A549 (cell line): ENCODE measurements at regions not wholly inside any gene's neighbourhood (a gene's known extent, or its start where the extent isn't known, plus 50 kb on each side); places are given as distances from the start of the nearest gene placed in this dataset.

Source experiments
- ATAC-seq, 2 experiments: fragments of 200-7000 bp in 1 of 2; fragments of >200 bp in 1 of 2; cut with Nextera tagmentation in 1 of 2; cut with Tn5 transposase in 1 of 2; 3 replicates each; pipeline versions ENCODE4 v1.8.0 to v1.9.1; 2018 to 2020; ENCODE audit warnings: mild to moderate bottlenecking in 1 of 2, moderate library complexity in 1 of 2
- CTCF ChIA-PET: fragments of 300-600 bp; sonication (Branson Sonifier 250); formaldehyde crosslinking; extraction: SDS; loops from one replicate; lab custom pipeline; 2021; ENCODE audit warnings: antibody characterized with exemption, inconsistent platforms; lab: Yijun Ruan, JAX
- POLR2A ChIA-PET: fragments of 350-600 bp; formaldehyde crosslinking; extraction: SDS; loops from one replicate; lab custom pipeline; 2021; ENCODE audit warnings: antibody characterized with exemption, inconsistent platforms; lab: Yijun Ruan, JAX
- DNase-seq, 2 experiments: peaks; one replicate each; pipeline versions ENCODE4 v3.0.0 to v3.0.0-alpha.2; 2011 to 2016; ENCODE audit warnings: low read depth in 1 of 2, low spot score in 1 of 2
- FAIRE-seq: peaks from 2 replicates; lab custom pipeline; 2011; peaks lifted over from hg19 to GRCh38; lab: Jason Lieb, UNC
- H3K27ac ChIP-seq, 2 experiments: fragments of >200 bp; sonication (Bioruptor Twin); formaldehyde crosslinking; 3 replicates each; pipeline ENCODE4 v1.5.1; 2016 to 2017
- H3K4me1 ChIP-seq: fragments of >200 bp; sonication (Bioruptor Twin); formaldehyde crosslinking; 3 replicates; pipeline ENCODE4 v1.6.1; 2016
- H3K4me2 ChIP-seq: fragments of >200 bp; sonication (Bioruptor Twin); formaldehyde crosslinking; 3 replicates; pipeline ENCODE4 v1.6.1; 2016
- H3K4me3 ChIP-seq: fragments of >200 bp; sonication (Bioruptor Twin); formaldehyde crosslinking; 3 replicates; pipeline ENCODE4 v1.5.1; 2016
- H3K9me3 ChIP-seq: fragments of >200 bp; sonication (Bioruptor Twin); formaldehyde crosslinking; 3 replicates; pipeline ENCODE4 v1.6.1; 2016
- CTCF ChIP-seq: fragments of >200 bp; sonication (Bioruptor Twin); formaldehyde crosslinking; IDR thresholded peaks from 3 replicates; pipeline ENCODE4 v1.5.1; 2016
- HOXA7 ChIP-seq: fragments of 250-450 bp; sonication (Bioruptor Pico); IDR thresholded peaks from 2 replicates; pipeline ENCODE4 v1.5.0; 2020; ENCODE audit warnings: mild to moderate bottlenecking, moderate library complexity
- HOXB5 ChIP-seq: fragments of 250-450 bp; sonication (Bioruptor Pico); IDR thresholded peaks from 2 replicates; pipeline ENCODE4 v1.5.0; 2020; ENCODE audit warnings: mild to moderate bottlenecking, moderate library complexity
- JUNB ChIP-seq: fragments of >200 bp; sonication (Bioruptor Twin); formaldehyde crosslinking; IDR thresholded peaks from 2 replicates; pipeline ENCODE4 v1.6.1; 2016
- RAD21 ChIP-seq, 2 experiments: fragments of >200 bp in 1 of 2; sonication (Bioruptor Twin) in 1 of 2; formaldehyde crosslinking in 1 of 2; IDR thresholded peaks in 1 of 2; conservative IDR thresholded peaks in 1 of 2; 2 replicates in 1 of 2; 3 replicates in 1 of 2; pipeline ENCODE4 v1.6.1; 2012 to 2018; ENCODE audit warnings: inconsistent platforms in 1 of 2
- RFX5 ChIP-seq: fragments of 450-650 bp; IDR thresholded peaks from 2 replicates; pipeline ENCODE4 v1.7.1; 2014; ENCODE audit warnings: antibody characterized with exemption, mild to moderate bottlenecking, moderate library complexity
- WGBS: methylation state at CpG from one replicate; pipeline ENCODE4 v1.1.6; 2017; ENCODE audit errors: missing lambda C conversion rate; 5-methylcytosine and 5-hydroxymethylcytosine counted together

DNA sequence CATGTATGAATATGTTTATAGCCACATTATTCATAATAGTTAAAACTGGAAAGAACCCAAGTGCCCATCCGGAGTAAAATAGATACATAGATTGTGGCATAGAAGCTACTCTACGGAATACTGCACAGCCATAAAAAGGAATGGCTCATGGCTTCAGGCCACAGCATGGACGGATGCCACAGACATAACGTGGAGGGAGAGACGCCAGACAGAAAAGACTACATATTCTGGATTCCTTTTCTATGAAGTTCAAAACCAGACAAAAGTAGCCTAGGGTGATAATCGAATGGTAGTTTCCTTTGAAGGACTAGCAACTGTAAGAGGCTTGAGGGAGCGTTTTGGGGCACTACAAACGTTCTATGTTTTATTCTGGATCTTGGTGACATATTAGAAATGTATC lies 58.9 kb upstream of the FOXI2 start:
- DNase-seq, result no peak
- Histone ChIP-seq H3K9me3 (no peaks in the 10 kb centered on the region), H3K4me1 (no peaks in the 10 kb centered on the region), H3K4me3 (no peak overlapping the region), H3K27ac (no peak overlapping the region), H3K4me2 (no peak overlapping the region)
- WGBS, result 13% methylated on average over 8 of the region's 8 CpGs
- no peak for FAIRE-seq
- no peak for ATAC-seq
- no peak for TF ChIP-seq HOXA7 (CRISPR knock-in tag)
- TF ChIP-seq HOXB5 (CRISPR knock-in tag), result no peak
- no peak for TF ChIP-seq RFX5
- ChIA-PET POLR2A (no interaction called here), CTCF (interaction anchor here (0.9 to 1.6 kb wide), 3 partner anchors 12 to 391 kb away, joined by 4 to 5 read pairs (median 4); no protein-coding TSS in a partner anchor)

- no peak overlapping the region for H3K4me2 ChIP-seq
- H3K4me3 ChIP-seq, result no peak overlapping the region
- ChIA-PET POLR2A (no interaction called here), CTCF (interaction anchor here (1.2 to 1.7 kb wide), 2 partner anchors 59 to 175 kb away, joined by 3 to 11 read pairs; no protein-coding TSS in a partner anchor)
- TF ChIP-seq RAD21 (conservative IDR thresholded peaks at IDR 0.05 in 1 of 2, IDR thresholded peaks at IDR 0.05 in 1 of 2) (peak; percentile 14 to 37; a peak in 1 of 5 replicates), JUNB (no peak), CTCF (peak; percentile 19; the same call in 2 of the 3 replicates)
- no peaks in the 10 kb centered on the region for H3K4me1 ChIP-seq
- ATAC-seq (peak in 1 of 2 experiments; percentile 58; a peak in 1 of 6 replicates), FAIRE-seq (no peak), DNase-seq (no peak)
- H3K9me3 ChIP-seq, result no peaks in the 10 kb centered on the region
- no peak overlapping the region for H3K27ac ChIP-seq
- WGBS, result 12% methylated on average over 3 of the region's 3 CpGs
Measured at GRCh38 chr10:127679642-127680255, 57.2 kb upstream of the FOXI2 start.
